NCI-H524 (cell line): ENCODE measurements at regions not wholly inside any gene's neighbourhood (a gene's known extent, or its start where the extent isn't known, plus 50 kb on each side); places are given as distances from the start of the nearest gene placed in this dataset.
"Not testable (repeated sequence)": the region's sequence is repeated elsewhere in the genome, so short reads cannot be mapped to it uniquely, and the experiment has no call there.

Experiments
- DNase-seq, 2 experiments: peaks; one replicate each; lab custom pipeline; 2025; lab: John Stamatoyannopoulos, UW

- no peak for DNase-seq
Observed at GRCh38 chr7:83827036-83827435, 178.1 kb upstream of the SEMA3E start.

GRCh38 chr7:83824214-83824613 is 175.3 kb upstream of the SEMA3E start:
- no peak for DNase-seq

DNA sequence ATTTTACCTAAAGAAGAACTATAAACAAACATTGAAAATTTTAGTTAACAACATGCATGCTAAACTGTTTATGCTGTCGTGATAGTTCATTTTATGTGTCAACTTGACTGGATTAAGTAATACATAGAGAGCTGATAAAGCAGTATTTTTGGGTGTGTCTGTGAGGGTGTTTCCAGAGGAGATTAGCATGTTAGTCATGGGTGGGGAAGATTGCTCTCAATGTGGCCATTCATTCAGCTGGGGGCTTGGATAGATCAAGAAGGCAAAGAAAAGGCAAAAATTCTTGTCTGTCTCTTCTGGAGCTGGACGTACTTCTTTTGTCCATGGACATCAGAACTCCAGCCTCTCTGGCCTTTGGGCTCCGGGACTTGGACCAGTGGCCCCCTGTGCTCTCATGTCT is 172.9 kb upstream of the SEMA3E start:
- DNase-seq, result no peak

- DNase-seq, result no peak
Observed at GRCh38 chr7:83820641-83821040, 171.7 kb upstream of the SEMA3E start.

DNA sequence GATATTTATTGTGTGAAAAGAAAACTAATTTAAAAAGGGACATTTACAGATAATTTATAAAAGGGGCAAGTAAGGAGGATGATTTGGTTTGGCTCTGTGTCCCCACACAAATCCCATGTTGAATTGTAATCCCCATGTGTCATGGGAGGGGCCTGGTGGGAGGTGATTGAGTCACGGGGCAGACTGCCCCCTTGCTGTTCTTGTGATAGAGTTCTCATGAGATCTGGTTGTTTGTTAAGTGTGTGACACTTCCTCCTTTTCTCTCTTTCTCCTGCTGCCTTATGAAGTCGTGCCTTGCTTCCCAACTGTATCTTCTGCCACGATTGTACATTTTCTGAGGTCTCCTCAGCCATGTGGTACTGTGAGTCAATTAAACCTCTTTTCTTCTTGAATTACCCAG is 171.0 kb upstream of the SEMA3E start:
- DNase-seq, result peak in 1 of 2 experiments; percentile 2

- no peak for DNase-seq
Observed at GRCh38 chr7:83814480-83814879, 165.5 kb upstream of the SEMA3E start.

- not testable (repeated sequence) for DNase-seq
Observed at GRCh38 chr7:83812563-83812962, 163.6 kb upstream of the SEMA3E start.

GRCh38 chr7:83808982-83809381 is 160.0 kb upstream of the SEMA3E start:
- no peak for DNase-seq

- DNase-seq, result no peak
Observed at GRCh38 chr7:83807774-83808173, 158.8 kb upstream of the SEMA3E start.

DNA sequence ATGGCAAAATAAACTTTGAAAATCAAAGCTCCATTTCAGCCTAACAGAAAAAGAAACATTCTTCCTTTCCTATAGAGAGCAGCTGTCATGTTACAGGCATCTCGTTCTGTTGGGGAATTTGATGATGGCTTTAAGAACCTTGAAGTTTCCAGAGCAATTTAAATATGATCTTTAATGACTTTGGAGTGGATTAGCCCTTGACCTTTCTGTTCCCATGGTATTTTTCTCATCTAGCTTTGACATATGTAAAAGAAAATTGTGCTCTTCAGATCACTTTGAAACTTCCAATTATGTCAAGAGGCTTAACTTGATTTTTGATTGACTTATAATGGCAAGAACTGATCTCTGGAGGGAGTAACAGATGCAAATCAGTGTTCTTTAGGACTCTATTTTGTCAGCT is 157.6 kb upstream of the SEMA3E start:
- DNase-seq, result peak; percentile 84 to 93

GRCh38 chr7:83799333-83799732 is 150.4 kb upstream of the SEMA3E start:
- no peak for DNase-seq

- DNase-seq, result no peak
Observed at GRCh38 chr7:83798489-83798888, 149.6 kb upstream of the SEMA3E start.

DNA sequence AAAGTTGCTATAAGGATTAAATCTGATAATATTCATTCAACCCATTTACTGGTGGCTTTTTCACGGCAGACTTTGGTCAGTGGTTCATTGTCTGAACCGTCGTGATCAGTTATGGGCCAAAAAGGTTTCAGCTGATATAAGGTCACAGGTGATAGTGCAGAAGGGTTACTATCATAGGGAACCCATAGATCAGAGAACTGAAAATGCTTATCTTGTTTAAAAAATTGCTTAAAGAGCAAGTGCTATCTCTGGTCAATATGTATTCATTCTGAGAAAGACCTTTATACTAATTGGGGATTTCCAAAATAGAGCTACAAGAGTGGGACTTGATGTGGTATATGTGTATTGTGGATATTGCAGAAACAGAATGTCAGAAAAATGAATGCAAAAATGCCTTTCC is 147.8 kb upstream of the SEMA3E start:
- no peak for DNase-seq

DNA sequence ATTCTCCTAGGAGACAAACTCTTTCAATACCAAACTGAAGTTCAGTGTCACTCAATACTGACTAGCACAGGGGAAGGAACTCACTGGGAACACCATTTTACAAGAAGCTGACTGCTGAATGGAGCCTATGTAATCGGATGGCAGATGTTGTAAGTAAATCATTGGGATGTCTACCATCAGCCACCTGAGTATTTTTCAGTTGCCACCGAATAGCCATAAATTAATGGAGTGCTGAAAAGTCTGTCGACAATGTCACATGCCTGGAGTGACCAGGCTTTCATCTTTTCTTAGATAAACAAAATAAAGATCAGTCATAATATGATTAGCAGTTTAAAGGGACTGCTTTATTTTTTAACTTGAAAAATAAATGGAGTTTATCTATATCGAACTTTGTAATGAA is 145.9 kb upstream of the SEMA3E start:
- DNase-seq, result peak in 1 of 2 experiments; percentile 17

DNA sequence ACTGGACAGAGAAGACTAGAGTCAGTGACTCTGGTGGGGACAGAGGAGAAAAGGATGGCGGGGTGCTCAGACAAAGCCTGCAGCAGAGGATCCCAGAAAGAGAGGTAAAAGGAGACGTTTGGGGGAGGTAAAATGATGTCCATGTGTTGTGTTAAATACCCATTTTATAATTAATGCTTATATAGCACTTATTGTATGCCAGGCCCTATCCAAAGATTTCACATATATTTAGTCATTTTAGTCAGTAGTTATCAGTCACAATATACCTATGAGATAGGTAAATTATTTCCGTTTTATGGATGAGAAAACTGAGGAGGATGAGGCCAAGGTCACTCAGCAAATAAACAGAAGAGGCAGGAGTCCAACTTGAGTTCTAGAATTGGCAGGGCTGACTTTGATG is 144.6 kb upstream of the SEMA3E start:
- no peak for DNase-seq

DNA sequence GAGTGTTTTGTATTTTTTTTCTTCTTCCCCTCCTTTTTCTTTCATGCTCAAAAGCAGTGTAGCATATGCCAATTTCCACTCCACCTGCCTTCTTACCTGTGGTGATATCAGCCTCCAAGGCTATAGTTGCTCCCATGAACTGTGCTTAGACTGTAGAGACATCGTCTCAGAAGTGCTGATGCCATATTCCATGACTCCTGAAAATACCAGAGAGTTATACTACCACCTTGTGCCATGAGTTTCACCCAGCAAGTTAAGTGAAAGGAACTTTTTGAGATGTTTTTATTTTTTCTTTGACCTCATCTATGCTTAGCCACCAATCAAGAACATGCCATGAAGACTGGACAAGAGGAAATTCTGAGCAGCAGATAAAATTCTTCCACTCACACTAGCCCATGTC is 142.8 kb upstream of the SEMA3E start:
- no peak for DNase-seq

GRCh38 chr7:83786858-83787257 is 137.9 kb upstream of the SEMA3E start:
- no peak for DNase-seq

DNA sequence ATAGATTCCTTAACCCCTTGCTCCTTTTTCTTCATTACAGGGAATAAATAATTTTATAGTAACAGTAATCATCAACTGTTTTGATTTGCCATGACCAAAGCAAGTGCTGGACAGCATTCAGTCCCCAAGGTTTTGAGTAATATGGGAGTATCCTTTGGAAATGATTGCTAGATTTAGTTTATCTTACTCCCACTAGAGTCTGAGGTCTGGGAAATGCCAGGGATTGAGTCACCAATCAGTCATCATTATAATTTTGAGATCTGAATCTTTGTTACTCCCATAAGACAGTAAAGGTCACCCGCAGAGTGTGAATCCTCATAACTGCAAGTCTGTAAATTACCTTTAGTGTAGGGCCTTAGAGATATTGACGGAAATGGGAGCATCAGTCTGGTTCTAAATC is 133.7 kb upstream of the SEMA3E start:
- DNase-seq, result no peak

- DNase-seq, result no peak
Observed at GRCh38 chr7:83778073-83778443, 129.1 kb upstream of the SEMA3E start.

- DNase-seq, result no peak
Observed at GRCh38 chr7:83777406-83778072, 128.6 kb upstream of the SEMA3E start.

GRCh38 chr7:83769407-83769806 is 120.5 kb upstream of the SEMA3E start:
- no peak for DNase-seq

DNA sequence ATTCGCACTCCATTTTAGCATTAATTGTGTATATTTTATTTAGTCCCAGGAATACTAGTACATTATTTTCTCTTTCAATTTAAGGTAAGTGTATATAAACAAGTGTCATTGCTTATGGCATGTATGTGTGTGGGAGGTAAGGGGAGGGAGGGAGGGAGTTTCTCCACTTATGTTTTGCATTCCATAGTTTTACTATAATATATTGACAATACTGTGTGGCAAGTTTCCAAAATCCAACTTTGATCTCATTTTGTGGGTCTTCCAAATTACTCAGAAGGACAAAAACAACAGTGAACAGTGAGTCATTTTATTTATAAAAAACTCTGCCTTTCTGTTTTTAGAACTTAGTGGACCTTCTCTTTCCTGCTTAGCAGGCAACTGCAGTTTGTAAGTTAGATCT is 102.3 kb upstream of the SEMA3E start:
- no peak for DNase-seq

DNA sequence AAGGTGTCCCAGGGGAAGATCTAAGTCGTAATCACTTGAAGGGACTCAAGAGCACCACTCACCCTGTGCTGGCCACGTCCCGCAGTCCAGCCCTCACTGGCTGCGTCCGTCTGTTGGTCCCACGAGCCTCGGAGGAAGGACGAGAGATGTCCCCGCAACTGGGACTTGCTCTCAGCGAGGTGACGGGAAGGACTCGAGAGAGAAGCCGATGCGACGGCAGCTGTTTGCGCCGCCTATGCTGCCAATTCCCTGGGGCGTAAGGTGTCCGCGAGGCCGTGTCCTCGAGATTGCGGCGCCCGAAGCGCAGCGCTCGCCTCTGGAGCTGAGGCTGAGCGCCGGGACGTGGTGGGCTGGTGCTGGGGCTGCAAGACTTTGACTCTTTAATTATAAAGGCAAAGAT is 100.6 kb upstream of the SEMA3E start:
- DNase-seq, result no peak

DNA sequence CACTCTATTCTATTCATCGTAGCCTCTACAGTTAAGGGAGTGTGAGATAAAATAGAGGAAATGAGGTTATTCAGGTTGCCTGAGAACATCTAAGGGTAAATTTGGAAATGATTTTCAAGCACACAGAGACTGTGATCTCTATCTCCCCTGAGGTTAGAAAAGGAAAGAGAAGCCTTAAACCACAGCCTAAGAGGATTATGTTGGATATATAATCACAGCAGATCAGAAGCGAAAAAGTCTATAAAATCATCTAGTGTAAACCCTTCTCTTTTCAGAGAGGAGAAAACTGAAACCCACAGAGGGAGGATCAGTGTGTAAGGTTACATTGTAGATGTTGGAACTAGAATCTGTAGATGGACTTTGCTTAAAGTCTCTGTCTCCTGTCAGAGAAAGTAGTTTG is 90.6 kb upstream of the SEMA3E start:
- peak; percentile 27 to 77 for DNase-seq
